ENCODE measurements at regions not wholly inside any gene's neighbourhood (a gene's known extent, or its start where the extent isn't known, plus 50 kb on each side); places are given as distances from the start of the nearest gene placed in this dataset.

DNA sequence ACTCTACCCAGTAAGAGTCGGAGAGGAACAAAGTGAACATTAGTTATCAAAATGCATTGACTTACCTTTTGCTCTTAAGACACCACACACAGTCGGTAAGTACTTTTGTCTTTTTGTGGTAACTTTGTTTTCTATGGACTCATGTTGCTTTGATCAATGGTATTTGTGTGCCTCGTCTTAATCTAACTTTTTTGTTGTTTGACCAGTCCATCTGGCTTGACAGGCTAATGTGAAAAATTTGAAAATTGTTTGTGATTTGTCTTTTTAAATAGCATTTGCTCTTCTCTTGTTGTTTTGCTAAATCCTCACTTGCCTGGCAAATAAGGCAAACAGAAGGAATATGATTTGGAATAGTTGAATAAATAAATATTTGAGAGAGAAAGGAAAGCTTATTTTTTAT lies 71.4 kb upstream of the CHD1 start:
- intact Hi-C loops (cut with DNase I): no loop called here
- Histone ChIP-seq H3K27me3 (no peaks in the 10 kb centered on the region), H3K9me3 (no peaks in the 10 kb centered on the region), H3K36me3 (no peaks in the 10 kb centered on the region), H3K27ac (no peak overlapping the region), H3K4me1 (no peaks in the 10 kb centered on the region), H3K4me3 (no peak overlapping the region)
- TF ChIP-seq, protein P1, sequence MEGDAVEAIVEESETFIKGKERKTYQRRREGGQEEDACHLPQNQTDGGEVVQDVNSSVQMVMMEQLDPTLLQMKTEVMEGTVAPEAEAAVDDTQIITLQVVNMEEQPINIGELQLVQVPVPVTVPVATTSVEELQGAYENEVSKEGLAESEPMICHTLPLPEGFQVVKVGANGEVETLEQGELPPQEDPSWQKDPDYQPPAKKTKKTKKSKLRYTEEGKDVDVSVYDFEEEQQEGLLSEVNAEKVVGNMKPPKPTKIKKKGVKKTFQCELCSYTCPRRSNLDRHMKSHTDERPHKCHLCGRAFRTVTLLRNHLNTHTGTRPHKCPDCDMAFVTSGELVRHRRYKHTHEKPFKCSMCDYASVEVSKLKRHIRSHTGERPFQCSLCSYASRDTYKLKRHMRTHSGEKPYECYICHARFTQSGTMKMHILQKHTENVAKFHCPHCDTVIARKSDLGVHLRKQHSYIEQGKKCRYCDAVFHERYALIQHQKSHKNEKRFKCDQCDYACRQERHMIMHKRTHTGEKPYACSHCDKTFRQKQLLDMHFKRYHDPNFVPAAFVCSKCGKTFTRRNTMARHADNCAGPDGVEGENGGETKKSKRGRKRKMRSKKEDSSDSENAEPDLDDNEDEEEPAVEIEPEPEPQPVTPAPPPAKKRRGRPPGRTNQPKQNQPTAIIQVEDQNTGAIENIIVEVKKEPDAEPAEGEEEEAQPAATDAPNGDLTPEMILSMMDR (IDR thresholded peaks at IDR 0.05): no peak
- DNase-seq (ENCODE audit: low spot score in 2 of 2): no peak

DNA sequence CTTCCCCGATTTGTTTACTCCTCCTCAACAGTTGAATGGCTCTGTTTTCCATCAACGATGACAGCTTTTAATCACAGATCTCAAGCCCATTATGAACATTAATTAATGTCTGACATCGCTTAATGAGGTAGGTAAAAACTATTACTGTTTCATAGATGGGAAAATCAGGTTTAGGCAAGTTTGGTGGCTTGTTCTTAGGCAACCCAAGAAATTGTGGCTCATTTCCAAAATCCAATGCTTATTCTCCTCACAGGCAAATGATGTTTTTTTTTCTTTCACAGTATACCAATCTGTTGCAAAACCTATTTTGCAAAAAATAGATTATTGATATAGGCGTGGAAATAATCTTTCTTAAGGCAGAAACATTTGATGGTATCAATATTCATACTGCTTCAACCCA lies 70.8 kb upstream of the CHD1 start:
- no peaks in the 10 kb centered on the region for H3K4me1 ChIP-seq
- no peak for DNase-seq (ENCODE audit: low spot score in 2 of 2)
- no peaks in the 10 kb centered on the region for H3K27me3 ChIP-seq
- H3K4me3 ChIP-seq: no peak overlapping the region
- TF ChIP-seq, protein P1 (IDR thresholded peaks at IDR 0.05): no peak
- H3K27ac ChIP-seq: no peak overlapping the region
- H3K36me3 ChIP-seq: no peaks in the 10 kb centered on the region
- H3K9me3 ChIP-seq: no peaks in the 10 kb centered on the region
- intact Hi-C loops (cut with DNase I): no loop called here

DNA sequence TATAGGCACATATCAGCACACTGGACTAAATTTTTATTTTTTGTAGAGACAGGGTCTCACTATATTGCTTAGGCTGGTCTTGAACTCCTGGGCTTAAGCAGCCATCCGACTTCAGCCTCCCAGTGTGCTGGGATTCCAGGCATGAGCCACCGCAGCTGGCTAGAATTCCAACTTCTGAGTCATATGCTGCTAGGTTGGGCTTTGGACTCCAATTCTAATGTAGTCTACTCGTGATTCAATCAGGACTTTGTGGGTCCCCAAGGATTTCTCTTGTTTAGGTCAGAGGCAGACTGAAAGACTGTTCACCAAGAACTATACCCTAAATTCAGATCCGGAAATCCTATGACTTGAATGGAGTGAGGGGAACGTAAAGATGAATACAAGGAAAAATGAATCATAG lies 68.2 kb upstream of the CHD1 start:
- Histone ChIP-seq H3K4me3 (no peak overlapping the region), H3K36me3 (no peaks in the 10 kb centered on the region), H3K4me1 (no peaks in the 10 kb centered on the region), H3K27me3 (no peaks in the 10 kb centered on the region), H3K27ac (no peak overlapping the region), H3K9me3 (no peaks in the 10 kb centered on the region)
- intact Hi-C loops (cut with DNase I): no loop called here
- TF ChIP-seq, protein P1 (IDR thresholded peaks at IDR 0.05): no peak
- no peak for DNase-seq (ENCODE audit: low spot score in 2 of 2)

DNA sequence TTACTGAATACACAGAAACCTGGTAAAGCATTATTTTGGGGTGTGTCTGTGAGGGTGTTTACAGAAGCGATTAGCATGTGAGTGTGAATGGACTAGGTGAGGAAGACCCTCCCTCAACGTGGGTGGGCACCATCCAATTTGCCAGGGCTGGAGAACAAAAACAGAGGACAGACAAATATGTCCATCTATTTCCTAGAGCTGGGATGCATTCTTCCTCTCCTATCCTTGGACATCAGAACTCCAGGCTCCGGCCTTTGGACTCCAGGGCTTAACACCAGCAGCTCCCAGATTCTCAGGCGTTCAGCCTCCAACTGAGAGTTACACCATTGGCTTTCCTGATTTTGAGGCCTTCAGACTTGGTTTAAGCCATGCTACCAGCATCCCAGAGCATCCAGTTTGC lies 65.8 kb upstream of the CHD1 start:
- Histone ChIP-seq H3K36me3 (no peaks in the 10 kb centered on the region), H3K9me3 (no peaks in the 10 kb centered on the region), H3K4me3 (no peak overlapping the region), H3K27ac (no peak overlapping the region), H3K4me1 (no peaks in the 10 kb centered on the region), H3K27me3 (no peaks in the 10 kb centered on the region)
- TF ChIP-seq, protein P1 (IDR thresholded peaks at IDR 0.05): no peak
- DNase-seq (ENCODE audit: low spot score in 2 of 2): no peak
- intact Hi-C loops (cut with DNase I): no loop called here

DNA sequence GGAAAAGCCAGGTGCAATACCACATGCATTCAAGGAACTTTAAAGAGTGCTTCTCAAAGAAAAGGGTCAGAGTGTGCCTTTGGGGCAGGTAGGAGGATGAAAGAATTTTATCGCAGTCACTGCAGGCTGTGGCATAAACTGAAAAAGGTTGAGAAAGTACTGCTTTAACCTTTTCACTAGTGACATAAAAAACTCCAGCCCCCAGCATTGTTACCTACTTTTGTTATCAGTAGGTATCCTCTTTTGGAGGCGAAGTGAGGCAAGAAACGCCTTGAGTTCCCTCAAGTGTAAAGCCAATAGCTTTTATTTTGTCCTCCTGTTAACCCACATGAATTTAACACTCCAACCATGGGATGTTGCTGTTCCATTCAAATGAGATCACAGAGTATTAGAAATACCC lies 64.7 kb upstream of the CHD1 start:
- DNase-seq (ENCODE audit: low spot score in 2 of 2): no peak
- TF ChIP-seq, protein P1 (IDR thresholded peaks at IDR 0.05): no peak
- no peaks in the 10 kb centered on the region for H3K27me3 ChIP-seq
- no peaks in the 10 kb centered on the region for H3K36me3 ChIP-seq
- no peak overlapping the region for H3K4me3 ChIP-seq
- intact Hi-C loops (cut with DNase I): no loop called here
- H3K27ac ChIP-seq: no peak overlapping the region
- H3K4me1 ChIP-seq: no peaks in the 10 kb centered on the region
- no peaks in the 10 kb centered on the region for H3K9me3 ChIP-seq

DNA sequence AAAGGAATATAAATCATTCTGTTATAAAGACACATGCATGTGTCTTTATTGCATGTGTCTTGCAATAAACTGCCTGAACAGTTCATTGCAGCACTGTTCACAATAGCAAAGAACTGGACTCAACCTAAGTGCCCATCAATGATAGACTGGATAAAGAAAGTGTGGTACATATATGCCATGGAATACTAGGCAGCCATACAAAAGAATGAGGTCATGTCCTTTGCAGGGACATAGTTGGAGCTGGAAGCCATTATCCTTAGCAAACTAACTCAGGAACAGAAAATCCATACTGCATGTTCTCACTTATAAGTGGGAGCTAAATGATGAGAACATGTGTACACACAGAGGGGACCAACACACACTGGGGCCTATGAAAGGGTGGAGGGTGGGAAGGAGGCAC lies 63.7 kb upstream of the CHD1 start:
- no peaks in the 10 kb centered on the region for H3K9me3 ChIP-seq
- no peak overlapping the region for H3K27ac ChIP-seq
- DNase-seq (ENCODE audit: low spot score in 2 of 2): no peak
- TF ChIP-seq, protein P1 (IDR thresholded peaks at IDR 0.05): no peak
- no peaks in the 10 kb centered on the region for H3K4me1 ChIP-seq
- no peak overlapping the region for H3K4me3 ChIP-seq
- H3K27me3 ChIP-seq: no peaks in the 10 kb centered on the region
- H3K36me3 ChIP-seq: no peaks in the 10 kb centered on the region
- intact Hi-C loops (cut with DNase I): no loop called here

Measured in ascending aorta (tissue), 2 donors.